ENCODE measurements at regions not wholly inside any gene's neighbourhood (a gene's known extent, or its start where the extent isn't known, plus 50 kb on each side); places are given as distances from the start of the nearest gene placed in this dataset.

DNA sequence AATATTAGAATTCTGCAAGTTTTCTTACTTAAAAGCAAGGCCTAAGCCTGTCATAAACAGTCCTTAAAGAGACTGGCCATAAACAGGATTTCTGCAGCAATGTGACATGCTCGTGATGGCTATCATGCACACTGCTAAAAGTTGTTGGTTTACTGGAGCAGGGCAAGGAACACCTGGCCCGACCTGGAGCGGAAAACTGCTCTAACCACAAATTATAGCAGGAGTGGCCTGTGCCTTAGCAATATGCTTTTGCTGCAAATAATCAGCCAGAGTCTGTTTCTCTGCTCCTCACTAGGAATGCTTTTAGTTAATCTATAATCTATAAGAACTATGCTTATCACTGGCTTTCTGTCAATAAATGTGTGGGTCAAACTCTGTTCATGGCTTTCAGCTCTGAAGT is 322.9 kb upstream of the RPS23 start (continued):
- TF ChIP-seq, protein P1, sequence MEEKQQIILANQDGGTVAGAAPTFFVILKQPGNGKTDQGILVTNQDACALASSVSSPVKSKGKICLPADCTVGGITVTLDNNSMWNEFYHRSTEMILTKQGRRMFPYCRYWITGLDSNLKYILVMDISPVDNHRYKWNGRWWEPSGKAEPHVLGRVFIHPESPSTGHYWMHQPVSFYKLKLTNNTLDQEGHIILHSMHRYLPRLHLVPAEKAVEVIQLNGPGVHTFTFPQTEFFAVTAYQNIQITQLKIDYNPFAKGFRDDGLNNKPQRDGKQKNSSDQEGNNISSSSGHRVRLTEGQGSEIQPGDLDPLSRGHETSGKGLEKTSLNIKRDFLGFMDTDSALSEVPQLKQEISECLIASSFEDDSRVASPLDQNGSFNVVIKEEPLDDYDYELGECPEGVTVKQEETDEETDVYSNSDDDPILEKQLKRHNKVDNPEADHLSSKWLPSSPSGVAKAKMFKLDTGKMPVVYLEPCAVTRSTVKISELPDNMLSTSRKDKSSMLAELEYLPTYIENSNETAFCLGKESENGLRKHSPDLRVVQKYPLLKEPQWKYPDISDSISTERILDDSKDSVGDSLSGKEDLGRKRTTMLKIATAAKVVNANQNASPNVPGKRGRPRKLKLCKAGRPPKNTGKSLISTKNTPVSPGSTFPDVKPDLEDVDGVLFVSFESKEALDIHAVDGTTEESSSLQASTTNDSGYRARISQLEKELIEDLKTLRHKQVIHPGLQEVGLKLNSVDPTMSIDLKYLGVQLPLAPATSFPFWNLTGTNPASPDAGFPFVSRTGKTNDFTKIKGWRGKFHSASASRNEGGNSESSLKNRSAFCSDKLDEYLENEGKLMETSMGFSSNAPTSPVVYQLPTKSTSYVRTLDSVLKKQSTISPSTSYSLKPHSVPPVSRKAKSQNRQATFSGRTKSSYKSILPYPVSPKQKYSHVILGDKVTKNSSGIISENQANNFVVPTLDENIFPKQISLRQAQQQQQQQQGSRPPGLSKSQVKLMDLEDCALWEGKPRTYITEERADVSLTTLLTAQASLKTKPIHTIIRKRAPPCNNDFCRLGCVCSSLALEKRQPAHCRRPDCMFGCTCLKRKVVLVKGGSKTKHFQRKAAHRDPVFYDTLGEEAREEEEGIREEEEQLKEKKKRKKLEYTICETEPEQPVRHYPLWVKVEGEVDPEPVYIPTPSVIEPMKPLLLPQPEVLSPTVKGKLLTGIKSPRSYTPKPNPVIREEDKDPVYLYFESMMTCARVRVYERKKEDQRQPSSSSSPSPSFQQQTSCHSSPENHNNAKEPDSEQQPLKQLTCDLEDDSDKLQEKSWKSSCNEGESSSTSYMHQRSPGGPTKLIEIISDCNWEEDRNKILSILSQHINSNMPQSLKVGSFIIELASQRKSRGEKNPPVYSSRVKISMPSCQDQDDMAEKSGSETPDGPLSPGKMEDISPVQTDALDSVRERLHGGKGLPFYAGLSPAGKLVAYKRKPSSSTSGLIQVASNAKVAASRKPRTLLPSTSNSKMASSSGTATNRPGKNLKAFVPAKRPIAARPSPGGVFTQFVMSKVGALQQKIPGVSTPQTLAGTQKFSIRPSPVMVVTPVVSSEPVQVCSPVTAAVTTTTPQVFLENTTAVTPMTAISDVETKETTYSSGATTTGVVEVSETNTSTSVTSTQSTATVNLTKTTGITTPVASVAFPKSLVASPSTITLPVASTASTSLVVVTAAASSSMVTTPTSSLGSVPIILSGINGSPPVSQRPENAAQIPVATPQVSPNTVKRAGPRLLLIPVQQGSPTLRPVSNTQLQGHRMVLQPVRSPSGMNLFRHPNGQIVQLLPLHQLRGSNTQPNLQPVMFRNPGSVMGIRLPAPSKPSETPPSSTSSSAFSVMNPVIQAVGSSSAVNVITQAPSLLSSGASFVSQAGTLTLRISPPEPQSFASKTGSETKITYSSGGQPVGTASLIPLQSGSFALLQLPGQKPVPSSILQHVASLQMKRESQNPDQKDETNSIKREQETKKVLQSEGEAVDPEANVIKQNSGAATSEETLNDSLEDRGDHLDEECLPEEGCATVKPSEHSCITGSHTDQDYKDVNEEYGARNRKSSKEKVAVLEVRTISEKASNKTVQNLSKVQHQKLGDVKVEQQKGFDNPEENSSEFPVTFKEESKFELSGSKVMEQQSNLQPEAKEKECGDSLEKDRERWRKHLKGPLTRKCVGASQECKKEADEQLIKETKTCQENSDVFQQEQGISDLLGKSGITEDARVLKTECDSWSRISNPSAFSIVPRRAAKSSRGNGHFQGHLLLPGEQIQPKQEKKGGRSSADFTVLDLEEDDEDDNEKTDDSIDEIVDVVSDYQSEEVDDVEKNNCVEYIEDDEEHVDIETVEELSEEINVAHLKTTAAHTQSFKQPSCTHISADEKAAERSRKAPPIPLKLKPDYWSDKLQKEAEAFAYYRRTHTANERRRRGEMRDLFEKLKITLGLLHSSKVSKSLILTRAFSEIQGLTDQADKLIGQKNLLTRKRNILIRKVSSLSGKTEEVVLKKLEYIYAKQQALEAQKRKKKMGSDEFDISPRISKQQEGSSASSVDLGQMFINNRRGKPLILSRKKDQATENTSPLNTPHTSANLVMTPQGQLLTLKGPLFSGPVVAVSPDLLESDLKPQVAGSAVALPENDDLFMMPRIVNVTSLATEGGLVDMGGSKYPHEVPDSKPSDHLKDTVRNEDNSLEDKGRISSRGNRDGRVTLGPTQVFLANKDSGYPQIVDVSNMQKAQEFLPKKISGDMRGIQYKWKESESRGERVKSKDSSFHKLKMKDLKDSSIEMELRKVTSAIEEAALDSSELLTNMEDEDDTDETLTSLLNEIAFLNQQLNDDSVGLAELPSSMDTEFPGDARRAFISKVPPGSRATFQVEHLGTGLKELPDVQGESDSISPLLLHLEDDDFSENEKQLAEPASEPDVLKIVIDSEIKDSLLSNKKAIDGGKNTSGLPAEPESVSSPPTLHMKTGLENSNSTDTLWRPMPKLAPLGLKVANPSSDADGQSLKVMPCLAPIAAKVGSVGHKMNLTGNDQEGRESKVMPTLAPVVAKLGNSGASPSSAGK (IDR thresholded peaks at IDR 0.05): no peak
